ENCODE measurements at regions not wholly inside any gene's neighbourhood (a gene's known extent, or its start where the extent isn't known, plus 50 kb on each side); places are given as distances from the start of the nearest gene placed in this dataset.
"Not testable (repeated sequence)": the region's sequence is repeated elsewhere in the genome, so short reads cannot be mapped to it uniquely, and the experiment has no call there.

GRCh38 chr2:44102790-44103562 is 65.7 kb upstream of the PPM1B start:
- Histone ChIP-seq H3K9me3 (ENCODE audit: low read length) (no peaks in the 10 kb centered on the region), H3K79me2 (ENCODE audit: insufficient read depth, low read depth, low read length) (no peaks in the 10 kb centered on the region), H2AFZ (ENCODE audit: low read length) (no peak overlapping the region), H3K36me3 (ENCODE audit: insufficient read depth, low read length) (no peaks in the 10 kb centered on the region), H3K4me2 (ENCODE audit: low read length) (no peak overlapping the region), H3K4me1 (ENCODE audit: insufficient read depth, low read length, poor library complexity, severe bottlenecking) (peaks cover 9% of the 10 kb centered on the region), H3K27ac (ENCODE audit: low read depth, low read length, poor library complexity, severe bottlenecking) (no peak overlapping the region), H4K20me1 (ENCODE audit: insufficient read depth, low read length) (no peaks in the 10 kb centered on the region), H3K4me3 (ENCODE audit: low read depth, low read length, poor library complexity, severe bottlenecking) (no peak overlapping the region), H3K9me2 (ENCODE audit: insufficient read depth, low read length) (no peaks in the 10 kb centered on the region)
- ChIA-PET POLR2A (no interaction called here), CTCF (ENCODE audit: unreplicated experiment) (no interaction called here)
- no TSS peak for BruUV-seq (replicated peaks)
- TF ChIP-seq EZH2phosphoT487 (IDR thresholded peaks at IDR 0.05; ENCODE audit: borderline replicate concordance, low read depth, low read length) = no peak
- TF ChIP-seq, protein P1, sequence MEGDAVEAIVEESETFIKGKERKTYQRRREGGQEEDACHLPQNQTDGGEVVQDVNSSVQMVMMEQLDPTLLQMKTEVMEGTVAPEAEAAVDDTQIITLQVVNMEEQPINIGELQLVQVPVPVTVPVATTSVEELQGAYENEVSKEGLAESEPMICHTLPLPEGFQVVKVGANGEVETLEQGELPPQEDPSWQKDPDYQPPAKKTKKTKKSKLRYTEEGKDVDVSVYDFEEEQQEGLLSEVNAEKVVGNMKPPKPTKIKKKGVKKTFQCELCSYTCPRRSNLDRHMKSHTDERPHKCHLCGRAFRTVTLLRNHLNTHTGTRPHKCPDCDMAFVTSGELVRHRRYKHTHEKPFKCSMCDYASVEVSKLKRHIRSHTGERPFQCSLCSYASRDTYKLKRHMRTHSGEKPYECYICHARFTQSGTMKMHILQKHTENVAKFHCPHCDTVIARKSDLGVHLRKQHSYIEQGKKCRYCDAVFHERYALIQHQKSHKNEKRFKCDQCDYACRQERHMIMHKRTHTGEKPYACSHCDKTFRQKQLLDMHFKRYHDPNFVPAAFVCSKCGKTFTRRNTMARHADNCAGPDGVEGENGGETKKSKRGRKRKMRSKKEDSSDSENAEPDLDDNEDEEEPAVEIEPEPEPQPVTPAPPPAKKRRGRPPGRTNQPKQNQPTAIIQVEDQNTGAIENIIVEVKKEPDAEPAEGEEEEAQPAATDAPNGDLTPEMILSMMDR (conservative IDR thresholded peaks at IDR 0.05; ENCODE audit: low read length) = no peak
- DNase-seq (ENCODE audit: low spot score) = no peak
- intact Hi-C loops (cut with micrococcal nuclease; ENCODE audit: unreplicated experiment) = no loop called here

DNA sequence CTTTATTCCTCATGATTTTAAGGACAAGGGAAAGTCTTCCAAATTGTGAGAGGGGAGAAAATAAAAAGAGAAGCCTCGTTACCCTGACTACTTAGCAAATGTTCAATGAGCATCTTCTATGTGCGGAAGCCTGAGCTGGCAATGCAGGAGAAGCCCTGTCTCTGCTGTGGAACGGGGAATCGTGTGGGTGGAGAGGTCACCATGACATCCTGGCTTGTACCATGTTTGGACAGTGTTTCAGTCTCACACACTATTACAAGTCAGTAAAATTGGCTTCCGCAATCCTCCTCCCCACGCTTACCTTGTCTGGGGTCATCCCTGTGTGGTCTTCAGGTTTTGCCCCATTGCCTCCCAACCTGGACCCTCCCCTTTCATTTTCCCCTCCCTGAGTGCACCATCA is 65.0 kb upstream of the PPM1B start:
- no TSS peak for BruUV-seq (replicated peaks)
- Histone ChIP-seq H3K4me3 (ENCODE audit: low read depth, low read length, poor library complexity, severe bottlenecking) (no peak overlapping the region), H3K36me3 (ENCODE audit: insufficient read depth, low read length) (no peaks in the 10 kb centered on the region), H3K9me2 (ENCODE audit: insufficient read depth, low read length) (no peaks in the 10 kb centered on the region), H2AFZ (ENCODE audit: low read length) (no peak overlapping the region), H3K4me2 (ENCODE audit: low read length) (no peak overlapping the region), H3K79me2 (ENCODE audit: insufficient read depth, low read depth, low read length) (no peaks in the 10 kb centered on the region), H3K9me3 (ENCODE audit: low read length) (no peaks in the 10 kb centered on the region), H3K4me1 (ENCODE audit: insufficient read depth, low read length, poor library complexity, severe bottlenecking) (peaks cover 9% of the 10 kb centered on the region), H3K27ac (ENCODE audit: low read depth, low read length, poor library complexity, severe bottlenecking) (no peak overlapping the region), H4K20me1 (ENCODE audit: insufficient read depth, low read length) (no peaks in the 10 kb centered on the region)
- TF ChIP-seq EZH2phosphoT487 (IDR thresholded peaks at IDR 0.05; ENCODE audit: borderline replicate concordance, low read depth, low read length) = no peak
- TF ChIP-seq, protein P1 (conservative IDR thresholded peaks at IDR 0.05; ENCODE audit: low read length) = no peak
- intact Hi-C loops (cut with micrococcal nuclease; ENCODE audit: unreplicated experiment) = no loop called here
- DNase-seq (ENCODE audit: low spot score) = no peak
- ChIA-PET CTCF (ENCODE audit: unreplicated experiment) (no interaction called here), POLR2A (no interaction called here)

DNA sequence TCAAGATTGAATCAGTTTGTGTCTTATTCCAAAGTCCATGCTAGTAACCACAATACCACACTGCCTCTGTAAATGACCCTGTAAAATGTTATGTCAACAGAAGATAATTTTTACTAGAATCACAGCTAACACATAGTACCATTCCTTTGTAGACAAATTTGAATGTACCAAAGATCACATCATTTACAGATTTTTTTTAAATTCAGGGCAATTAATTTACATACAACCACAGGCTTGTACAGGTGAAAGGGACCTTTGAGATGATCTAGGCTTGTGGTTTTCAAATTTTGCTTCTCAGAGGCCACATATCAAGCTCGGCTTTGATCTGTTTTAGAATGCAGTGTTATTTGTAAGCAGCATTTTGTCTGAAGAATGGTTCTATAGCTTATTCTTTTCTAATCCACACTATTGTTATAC is 63.8 kb upstream of the PPM1B start:
- no peaks in the 10 kb centered on the region for H3K79me2 ChIP-seq (ENCODE audit: insufficient read depth, low read depth, low read length)
- no peak for DNase-seq (ENCODE audit: low spot score)
- H4K20me1 ChIP-seq (ENCODE audit: insufficient read depth, low read length) = no peaks in the 10 kb centered on the region
- H3K9me3 ChIP-seq (ENCODE audit: low read length) = no peaks in the 10 kb centered on the region
- no peak overlapping the region for H2AFZ ChIP-seq (ENCODE audit: low read length)
- no peak overlapping the region for H3K4me2 ChIP-seq (ENCODE audit: low read length)
- ChIA-PET CTCF (ENCODE audit: unreplicated experiment) (no interaction called here), POLR2A (interaction anchor here (0.6 kb wide), 1 partner anchor 29 kb away, joined by 8 read pairs; no protein-coding TSS in a partner anchor)
- H3K27ac ChIP-seq (ENCODE audit: low read depth, low read length, poor library complexity, severe bottlenecking) = no peak overlapping the region
- H3K4me3 ChIP-seq (ENCODE audit: low read depth, low read length, poor library complexity, severe bottlenecking) = no peak overlapping the region
- H3K4me1 ChIP-seq (ENCODE audit: insufficient read depth, low read length, poor library complexity, severe bottlenecking) = peaks cover 9% of the 10 kb centered on the region
- no peaks in the 10 kb centered on the region for H3K9me2 ChIP-seq (ENCODE audit: insufficient read depth, low read length)
- no peaks in the 10 kb centered on the region for H3K36me3 ChIP-seq (ENCODE audit: insufficient read depth, low read length)
- intact Hi-C loops (cut with micrococcal nuclease; ENCODE audit: unreplicated experiment) = no loop called here
- no peak for TF ChIP-seq EZH2phosphoT487 (IDR thresholded peaks at IDR 0.05; ENCODE audit: borderline replicate concordance, low read depth, low read length)
- TF ChIP-seq, protein P1 (conservative IDR thresholded peaks at IDR 0.05; ENCODE audit: low read length) = no peak
- BruUV-seq (replicated peaks) = no TSS peak

DNA sequence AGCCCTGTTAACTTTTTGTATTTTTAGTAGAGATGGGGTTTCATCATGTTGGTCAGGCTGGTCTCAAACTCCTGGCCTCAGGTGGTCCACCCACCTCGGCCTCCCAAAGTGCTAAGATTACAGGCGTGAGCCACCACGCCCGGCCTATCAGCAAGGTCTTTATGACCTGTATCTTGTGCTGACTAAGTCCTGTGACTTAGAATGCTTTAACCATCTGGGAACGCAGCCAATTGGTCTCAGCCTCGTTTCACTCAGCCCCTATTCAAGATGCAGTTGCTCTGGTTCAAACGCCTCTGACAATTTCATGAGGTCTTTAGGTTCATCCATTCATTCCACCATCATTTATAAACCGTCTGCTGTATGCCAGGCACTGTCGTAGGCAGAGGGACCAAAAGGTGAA is 62.2 kb upstream of the PPM1B start:
- BruUV-seq (replicated peaks); intact Hi-C loops (cut with micrococcal nuclease; ENCODE audit: unreplicated experiment); H2AFZ ChIP-seq (ENCODE audit: low read length); H3K9me3 ChIP-seq (ENCODE audit: low read length); H3K36me3 ChIP-seq (ENCODE audit: insufficient read depth, low read length); CTCF ChIA-PET (ENCODE audit: unreplicated experiment); H3K79me2 ChIP-seq (ENCODE audit: insufficient read depth, low read depth, low read length); H3K4me3 ChIP-seq (ENCODE audit: low read depth, low read length, poor library complexity, severe bottlenecking); DNase-seq (ENCODE audit: low spot score); POLR2A ChIA-PET; H3K4me1 ChIP-seq (ENCODE audit: insufficient read depth, low read length, poor library complexity, severe bottlenecking); H4K20me1 ChIP-seq (ENCODE audit: insufficient read depth, low read length); H3K27ac ChIP-seq (ENCODE audit: low read depth, low read length, poor library complexity, severe bottlenecking); H3K9me2 ChIP-seq (ENCODE audit: insufficient read depth, low read length); H3K4me2 ChIP-seq (ENCODE audit: low read length): not testable (repeated sequence)

Measured in OCI-LY7 (cell line).